Neural cell (in vitro differentiated cells): ENCODE measurements at regions not wholly inside any gene's neighbourhood (a gene's known extent, or its start where the extent isn't known, plus 50 kb on each side); places are given as distances from the start of the nearest gene placed in this dataset.
"Not testable (repeated sequence)": the region's sequence is repeated elsewhere in the genome, so short reads cannot be mapped to it uniquely, and the experiment has no call there.

Experiments used
- H2AFZ ChIP-seq: fragments of 200-600, 300-800 bp; sonication (generic), shearing (Covaris generic); 2 replicates; pipeline ENCODE4 v1.6.0; 2014; ENCODE audit warnings: low read depth, mild to moderate bottlenecking, antibody characterized with exemption, low read length, moderate library complexity
- H3F3A ChIP-seq: fragments of 200-600 bp; shearing (Covaris generic); 2 replicates; pipeline ENCODE4 v1.6.1; 2016; ENCODE audit warnings: mild to moderate bottlenecking, moderate library complexity, mixed read lengths, antibody characterized with exemption, low read length; ENCODE audit not compliant: insufficient read depth, poor library complexity, severe bottlenecking
- H3K27ac ChIP-seq: fragments of 200-600, 300-800 bp; sonication (generic), shearing (Covaris generic); 2 replicates; pipeline ENCODE4 v1.5.1; 2014; ENCODE audit warnings: mild to moderate bottlenecking, low read length, moderate library complexity
- H3K27me3 ChIP-seq: fragments of 300-800, 200-600 bp; sonication (generic), shearing (Covaris generic); 2 replicates; pipeline ENCODE4 v1.6.0; 2014; ENCODE audit warnings: mild to moderate bottlenecking, low read depth, low read length, moderate library complexity; ENCODE audit not compliant: insufficient read depth
- H3K36me3 ChIP-seq: fragments of 300-800, 200-600 bp; sonication (generic), shearing (Covaris generic); 2 replicates; pipeline ENCODE4 v1.5.1; 2014; ENCODE audit warnings: mild to moderate bottlenecking, antibody characterized with exemption, low read length, moderate library complexity; ENCODE audit not compliant: insufficient read depth
- H3K4me2 ChIP-seq: fragments of 300-800, 200-600 bp; sonication (generic), shearing (Covaris generic); 2 replicates; pipeline ENCODE4 v1.6.0; 2014; ENCODE audit warnings: mild to moderate bottlenecking, low read length
- H3K4me3 ChIP-seq: fragments of 300-800, 200-600 bp; sonication (generic), shearing (Covaris generic); 2 replicates; pipeline ENCODE4 v1.5.1; 2014; ENCODE audit warnings: mild to moderate bottlenecking, low read length, moderate library complexity
- H3K79me2 ChIP-seq: fragments of 200-600 bp; shearing (Covaris generic); replicated peaks from 2 replicates; pipeline ENCODE4 v1.6.0; 2014; ENCODE audit warnings: mild to moderate bottlenecking, low read length, moderate library complexity; ENCODE audit not compliant: insufficient read depth
- H3K9ac ChIP-seq: fragments of 300-800, 200-600 bp; sonication (generic), shearing (Covaris generic); 2 replicates; pipeline ENCODE4 v1.6.1; 2016; ENCODE audit warnings: mild to moderate bottlenecking, low read length, mixed read lengths
- H3K9me2 ChIP-seq: fragments of 200-600 bp; shearing (Covaris generic); 2 replicates; pipeline ENCODE4 v1.6.1; 2016; ENCODE audit warnings: mild to moderate bottlenecking, low read length, mixed read lengths; ENCODE audit not compliant: insufficient read depth
- H3K9me3 ChIP-seq: fragments of 200-600, 300-800 bp; sonication (generic), shearing (Covaris generic); 2 replicates; pipeline ENCODE4 v1.6.1; 2016; ENCODE audit warnings: mild to moderate bottlenecking, mixed run types, low read length, moderate library complexity, mixed read lengths
- H4K20me1 ChIP-seq: fragments of 200-600 bp; shearing (Covaris generic); 2 replicates; pipeline ENCODE4 v1.6.1; 2016; ENCODE audit warnings: mild to moderate bottlenecking, mixed run types; ENCODE audit not compliant: insufficient read depth
- CTCF ChIP-seq: fragments of 450-650 bp; IDR thresholded peaks from 2 replicates; pipeline ENCODE4 v1.5.1; 2014; ENCODE audit warnings: antibody characterized with exemption, mild to moderate bottlenecking, moderate library complexity; ENCODE audit not compliant: poor library complexity, severe bottlenecking
- EP300 ChIP-seq: fragments of 450-650 bp; conservative IDR thresholded peaks from 2 replicates; pipeline ENCODE4 v1.6.1; 2014; ENCODE audit warnings: antibody characterized with exemption, mild to moderate bottlenecking, moderate library complexity; ENCODE audit not compliant: poor library complexity, severe bottlenecking
- EZH2 ChIP-seq: fragments of 200-600, 300-800 bp; shearing (Covaris generic), sonication (generic); IDR thresholded peaks from 2 replicates; pipeline ENCODE4 v1.6.1; 2014; ENCODE audit warnings: antibody characterized with exemption, low read length, borderline replicate concordance, mild to moderate bottlenecking; ENCODE audit not compliant: insufficient read depth, poor library complexity, severe bottlenecking
- MXI1 ChIP-seq: fragments of 450-650 bp; conservative IDR thresholded peaks from 2 replicates; pipeline ENCODE4 v1.6.1; 2014; ENCODE audit warnings: antibody characterized with exemption, mild to moderate bottlenecking; ENCODE audit not compliant: poor library complexity, severe bottlenecking
- POLR2AphosphoS5 ChIP-seq: IDR thresholded peaks from 2 replicates; pipeline ENCODE4 v1.6.1; 2012
- RAD21 ChIP-seq: fragments of 450-650 bp; conservative IDR thresholded peaks from 2 replicates; pipeline ENCODE4 v1.6.1; 2014; ENCODE audit warnings: antibody characterized with exemption, mild to moderate bottlenecking, moderate library complexity
- REST ChIP-seq: IDR thresholded peaks from 2 replicates; pipeline ENCODE4 v1.6.1; 2012; ENCODE audit warnings: borderline replicate concordance
- SMC3 ChIP-seq: fragments of 450-650 bp; conservative IDR thresholded peaks from 2 replicates; pipeline ENCODE4 v1.6.1; 2014; ENCODE audit warnings: antibody characterized with exemption, mild to moderate bottlenecking, moderate library complexity; ENCODE audit not compliant: poor library complexity
- TAF1 ChIP-seq: IDR thresholded peaks from 2 replicates; pipeline ENCODE4 v1.6.1; 2012; ENCODE audit warnings: low read depth

DNA sequence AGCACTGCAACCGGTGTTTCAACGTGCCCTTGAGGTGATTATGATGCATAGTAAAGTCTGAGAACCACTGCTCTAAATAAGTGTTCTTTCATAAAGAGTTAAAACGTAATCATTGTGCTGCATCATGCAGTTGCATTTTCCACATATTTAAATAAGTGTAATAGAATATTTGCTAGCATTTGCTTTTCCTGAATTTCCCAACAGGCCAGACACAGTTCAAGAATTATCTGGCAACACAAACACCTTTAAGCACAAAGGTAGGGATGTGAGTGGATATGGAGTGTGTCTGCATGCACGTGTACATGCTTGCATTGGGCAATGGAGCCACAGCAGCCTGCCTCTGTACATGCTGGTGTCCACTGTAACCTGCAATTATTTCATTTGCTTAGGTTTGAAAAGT is 193.6 kb upstream of the PIK3R1 start:
- TF ChIP-seq TAF1 (no peak), CTCF (no peak), MXI1 (no peak), EZH2 (no peak), EP300 (no peak), RAD21 (no peak), REST (no peak), SMC3 (no peak), POLR2AphosphoS5 (no peak)
- Histone ChIP-seq H3K9me3 (no peaks in the 10 kb centered on the region), H3K4me2 (no peak overlapping the region), H3F3A (no peaks in the 10 kb centered on the region), H2AFZ (no peak overlapping the region), H4K20me1 (no peaks in the 10 kb centered on the region), H3K27me3 (no peaks in the 10 kb centered on the region), H3K36me3 (no peaks in the 10 kb centered on the region), H3K9ac (no peak overlapping the region), H3K4me3 (no peak overlapping the region), H3K9me2 (no peaks in the 10 kb centered on the region), H3K79me2 (no peaks in the 10 kb centered on the region), H3K27ac (no peak overlapping the region)

GRCh38 chr5:68021227-68021626 is 194.3 kb upstream of the PIK3R1 start:
- TF ChIP-seq RAD21, result no peak
- no peak for TF ChIP-seq POLR2AphosphoS5
- TF ChIP-seq EZH2, result no peak
- TF ChIP-seq SMC3, result no peak
- TF ChIP-seq CTCF, result no peak
- Histone ChIP-seq H3K4me2 (no peak overlapping the region), H4K20me1 (no peaks in the 10 kb centered on the region)

DNA sequence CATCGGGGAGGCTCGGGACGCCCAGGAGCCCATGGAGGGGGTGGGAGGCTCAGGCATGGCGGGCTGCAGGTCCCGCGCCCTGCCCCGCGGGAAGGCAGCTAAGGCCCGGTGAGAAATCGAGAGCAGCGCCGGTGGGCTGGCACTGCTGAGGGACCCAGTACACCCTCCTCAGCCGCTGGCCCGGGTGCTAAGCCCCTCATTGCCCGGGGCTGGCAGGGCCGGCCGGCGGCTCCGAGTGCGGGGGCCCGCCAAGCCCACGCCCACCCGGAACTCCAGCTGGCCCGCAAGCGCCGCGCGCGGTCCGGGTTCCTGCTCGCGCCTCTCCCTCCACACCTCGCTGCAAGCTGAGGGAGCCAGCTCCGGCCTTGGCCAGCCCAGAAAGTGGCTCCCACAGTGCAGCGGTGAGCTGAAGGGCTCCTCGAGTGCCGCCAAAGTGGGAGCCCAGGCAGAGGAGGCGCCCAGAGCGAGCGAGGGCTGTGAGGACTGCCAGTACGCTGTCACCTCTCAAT is 195.0 kb upstream of the PIK3R1 start:
- not testable (repeated sequence) for H3F3A ChIP-seq, H3K9me2 ChIP-seq, H3K36me3 ChIP-seq, H3K27ac ChIP-seq, H2AFZ ChIP-seq, H3K4me2 ChIP-seq, H4K20me1 ChIP-seq, H3K79me2 ChIP-seq, H3K27me3 ChIP-seq, H3K9me3 ChIP-seq, H3K9ac ChIP-seq, H3K4me3 ChIP-seq

More at GRCh38 chr5:68021227-68021626, 194.3 kb upstream of the PIK3R1 start:
- no peak overlapping the region for H3K4me3 ChIP-seq
- no peak overlapping the region for H3K27ac ChIP-seq
- H3K9me3 ChIP-seq, result no peaks in the 10 kb centered on the region
- H3F3A ChIP-seq, result no peaks in the 10 kb centered on the region
- no peak overlapping the region for H2AFZ ChIP-seq
- no peak overlapping the region for H3K9ac ChIP-seq
- H3K79me2 ChIP-seq, result no peaks in the 10 kb centered on the region
- H3K27me3 ChIP-seq, result no peaks in the 10 kb centered on the region
- no peaks in the 10 kb centered on the region for H3K9me2 ChIP-seq
- no peaks in the 10 kb centered on the region for H3K36me3 ChIP-seq
